Neuronal stem cell (in vitro differentiated cells): ENCODE measurements at regions not wholly inside any gene's neighbourhood (a gene's known extent, or its start where the extent isn't known, plus 50 kb on each side); places are given as distances from the start of the nearest gene placed in this dataset.

Experiments used
- DNase-seq: peaks from one replicate; pipeline ENCODE4 v3.0.0-alpha.2; 2013; ENCODE audit warnings: low spot score
- H2AFZ ChIP-seq: one replicate; pipeline ENCODE4 v1.6.1; 2013; ENCODE audit warnings: mild to moderate bottlenecking, low read length, inconsistent platforms
- H2AK5ac ChIP-seq: 2 replicates; pipeline ENCODE4 v1.6.1; 2013; ENCODE audit warnings: low read depth, mild to moderate bottlenecking, inconsistent platforms, low read length, moderate library complexity, mixed read lengths
- H2BK120ac ChIP-seq: 2 replicates; pipeline ENCODE4 v1.6.1; 2013; ENCODE audit warnings: low read depth, mild to moderate bottlenecking, inconsistent platforms, low read length, moderate library complexity, mixed read lengths
- H2BK12ac ChIP-seq: one replicate; pipeline ENCODE4 v1.6.1; 2013; ENCODE audit warnings: low read length, inconsistent platforms
- H2BK15ac ChIP-seq: 2 replicates; pipeline ENCODE4 v1.6.1; 2013; ENCODE audit warnings: mild to moderate bottlenecking, low read length, inconsistent platforms, mixed read lengths
- H2BK5ac ChIP-seq: one replicate; pipeline ENCODE4 v1.6.1; 2013; ENCODE audit warnings: inconsistent platforms, mild to moderate bottlenecking, low read length, moderate library complexity
- H3K14ac ChIP-seq: one replicate; pipeline ENCODE4 v1.6.1; 2013; ENCODE audit warnings: low read length, inconsistent platforms
- H3K18ac ChIP-seq: 2 replicates; pipeline ENCODE4 v1.6.1; 2013; ENCODE audit warnings: low read length, inconsistent platforms
- H3K23ac ChIP-seq: 2 replicates; pipeline ENCODE4 v1.6.1; 2013; ENCODE audit warnings: low read depth, mild to moderate bottlenecking, mixed read lengths, low read length, inconsistent platforms; ENCODE audit not compliant: poor library complexity
- H3K27ac ChIP-seq: replicated peaks from 3 replicates; pipeline ENCODE4 v1.5.1; 2013; ENCODE audit warnings: low read length, inconsistent platforms
- H3K27me3 ChIP-seq, 3 experiments: 2 replicates each; pipeline ENCODE4 v1.6.1; 2013; ENCODE audit warnings: low read length in 3 of 3, mild to moderate bottlenecking in 2 of 3, inconsistent platforms in 1 of 3, low read depth in 1 of 3, mixed read lengths in 1 of 3, moderate library complexity in 1 of 3; ENCODE audit not compliant: control insufficient read depth in 3 of 3, insufficient read depth in 3 of 3
- H3K36me3 ChIP-seq, 2 donors: replicated peaks in 1 of 2; 2 replicates each; pipeline ENCODE4 v1.6.1; 2013; ENCODE audit warnings: low read length in 2 of 2; ENCODE audit not compliant: control insufficient read depth in 2 of 2, insufficient read depth in 2 of 2
- H3K4ac ChIP-seq: 2 replicates; pipeline ENCODE4 v1.6.1; 2013; ENCODE audit warnings: inconsistent platforms, mild to moderate bottlenecking, low read length, moderate library complexity
- H3K4me1 ChIP-seq, 2 donors: 1 replicate in 1 of 2; 2 replicates in 1 of 2; pipeline ENCODE4 v1.6.1; 2013; ENCODE audit warnings: low read length in 2 of 2, low read depth in 1 of 2; ENCODE audit not compliant: control insufficient read depth in 2 of 2, insufficient read depth in 1 of 2
- H3K4me2 ChIP-seq: one replicate; pipeline ENCODE4 v1.6.1; 2013; ENCODE audit warnings: mild to moderate bottlenecking, low read length, inconsistent platforms; ENCODE audit not compliant: insufficient read depth, poor library complexity, severe bottlenecking
- H3K4me3 ChIP-seq, 2 donors: 2 replicates each; pipeline ENCODE4 v1.5.1; 2013; ENCODE audit warnings: low read length in 2 of 2, mild to moderate bottlenecking in 2 of 2, inconsistent platforms in 1 of 2, moderate library complexity in 1 of 2
- H3K79me1 ChIP-seq: one replicate; pipeline ENCODE4 v1.6.1; 2013; ENCODE audit warnings: low read depth, mild to moderate bottlenecking, inconsistent platforms, low read length, moderate library complexity
- H3K9ac ChIP-seq: one replicate; pipeline ENCODE4 v1.6.1; 2013; ENCODE audit warnings: mild to moderate bottlenecking, low read depth, low read length, inconsistent platforms; ENCODE audit not compliant: poor library complexity
- H3K9me3 ChIP-seq, 2 donors: replicated peaks in 1 of 2; 2 replicates each; pipeline versions ENCODE3 to v1.6.1; 2013; ENCODE audit warnings: low read length in 2 of 2, mild to moderate bottlenecking in 2 of 2, inconsistent platforms in 1 of 2, low read depth in 1 of 2, mixed read lengths in 1 of 2, moderate library complexity in 1 of 2; ENCODE audit not compliant: control insufficient read depth in 2 of 2, insufficient read depth in 1 of 2
- H4K8ac ChIP-seq: one replicate; pipeline ENCODE4 v1.6.1; 2013; ENCODE audit warnings: low read depth, mild to moderate bottlenecking, inconsistent platforms, low read length, moderate library complexity
- H4K91ac ChIP-seq: one replicate; pipeline ENCODE4 v1.6.1; 2013; ENCODE audit warnings: low read length, low read depth, mild to moderate bottlenecking, inconsistent platforms; ENCODE audit not compliant: poor library complexity
- WGBS, 2 donors: extraction: QIAGEN DNeasy Blood & Tissue Kit; methylation state at CpG; one replicate each; pipeline ENCODE4 v1.1.7; 2013; ENCODE audit warnings: missing lambda C conversion rate in 2 of 2, mixed read lengths in 1 of 2; ENCODE audit not compliant: insufficient read length in 2 of 2, insufficient replicate concordance in 1 of 2; ENCODE audit errors: extremely low coverage in 2 of 2; 5-methylcytosine and 5-hydroxymethylcytosine counted together

- no peak for DNase-seq
- Histone ChIP-seq H2AK5ac (no peak overlapping the region), H3K27ac (no peak overlapping the region), H3K4me1 (no peaks in the 10 kb centered on the region), H3K27me3 (no peaks in the 10 kb centered on the region), H2BK12ac (no peak overlapping the region), H3K23ac (no peak overlapping the region), H3K79me1 (no peaks in the 10 kb centered on the region), H3K4me3 (no peak overlapping the region), H2BK15ac (no peak overlapping the region), H3K18ac (no peak overlapping the region), H2AFZ (no peak overlapping the region), H3K4ac (no peak overlapping the region), H3K4me2 (no peak overlapping the region), H3K9me3 (no peaks in the 10 kb centered on the region), H3K36me3 (no peaks in the 10 kb centered on the region), H2BK5ac (no peak overlapping the region), H4K91ac (no peak overlapping the region), H3K14ac (no peak overlapping the region), H2BK120ac (no peak overlapping the region), H4K8ac (no peak overlapping the region), H3K9ac (no peak overlapping the region)
- WGBS, 2 donors, result no CpG with 5 or more reads among the region's 4 CpGs
Observed at GRCh38 chr13:33377411-33377810, 91.9 kb upstream of the STARD13 start.

- Histone ChIP-seq H2BK15ac (no peak overlapping the region), H3K36me3 (no peaks in the 10 kb centered on the region), H2BK12ac (no peak overlapping the region), H2AK5ac (no peak overlapping the region), H2BK120ac (no peak overlapping the region), H4K8ac (no peak overlapping the region), H3K27me3 (no peaks in the 10 kb centered on the region), H4K91ac (no peak overlapping the region), H3K79me1 (no peaks in the 10 kb centered on the region), H3K4ac (no peak overlapping the region), H3K9ac (no peak overlapping the region), H3K9me3 (no peaks in the 10 kb centered on the region), H3K4me3 (no peak overlapping the region), H3K4me2 (no peak overlapping the region), H2BK5ac (no peak overlapping the region), H3K27ac (no peak overlapping the region), H3K18ac (no peak overlapping the region), H3K4me1 (no peaks in the 10 kb centered on the region), H3K23ac (no peak overlapping the region), H2AFZ (no peak overlapping the region), H3K14ac (no peak overlapping the region)
- no peak for DNase-seq
Observed at GRCh38 chr13:33377825-33378224, 92.3 kb upstream of the STARD13 start.

GRCh38 chr13:33379608-33380007 lies 94.1 kb upstream of the STARD13 start:
- H3K27ac ChIP-seq, result no peak overlapping the region
- H2BK120ac ChIP-seq, result no peak overlapping the region
- H3K14ac ChIP-seq, result no peak overlapping the region
- no peak overlapping the region for H2BK15ac ChIP-seq
- no peak overlapping the region for H3K23ac ChIP-seq
- H2BK5ac ChIP-seq, result no peak overlapping the region
- no peaks in the 10 kb centered on the region for H3K36me3 ChIP-seq
- H3K18ac ChIP-seq, result no peak overlapping the region
- no peak overlapping the region for H4K91ac ChIP-seq
- H3K9me3 ChIP-seq, result no peaks in the 10 kb centered on the region
- H2AFZ ChIP-seq, result no peak overlapping the region
- DNase-seq, result no peak
- H4K8ac ChIP-seq, result no peak overlapping the region
- no peaks in the 10 kb centered on the region for H3K27me3 ChIP-seq
- no peak overlapping the region for H3K4ac ChIP-seq
- no peaks in the 10 kb centered on the region for H3K79me1 ChIP-seq
- H3K4me1 ChIP-seq, result no peaks in the 10 kb centered on the region
- H2AK5ac ChIP-seq, result no peak overlapping the region
- H3K9ac ChIP-seq, result no peak overlapping the region
- no peak overlapping the region for H2BK12ac ChIP-seq
- no peak overlapping the region for H3K4me2 ChIP-seq
- H3K4me3 ChIP-seq, result no peak overlapping the region

GRCh38 chr13:33380487-33381079 lies 95.0 kb upstream of the STARD13 start:
- H4K91ac ChIP-seq, result no peak overlapping the region
- H3K18ac ChIP-seq, result no peak overlapping the region
- H2AK5ac ChIP-seq, result no peak overlapping the region
- H3K23ac ChIP-seq, result no peak overlapping the region
- no peaks in the 10 kb centered on the region for H3K79me1 ChIP-seq
- no peak overlapping the region for H2BK15ac ChIP-seq
- no peak overlapping the region for H2BK120ac ChIP-seq
- no CpG with 5 or more reads among the region's 3 CpGs for WGBS, 2 donors
- no peak overlapping the region for H3K27ac ChIP-seq
- H2BK5ac ChIP-seq, result no peak overlapping the region
- no peak overlapping the region for H3K4ac ChIP-seq
- no peak overlapping the region for H3K4me2 ChIP-seq
- no peak overlapping the region for H4K8ac ChIP-seq
- H2AFZ ChIP-seq, result no peak overlapping the region
- no peak overlapping the region for H3K14ac ChIP-seq
- no peaks in the 10 kb centered on the region for H3K27me3 ChIP-seq
- no peak overlapping the region for H2BK12ac ChIP-seq
- DNase-seq, result no peak
- no peak overlapping the region for H3K9ac ChIP-seq
- no peaks in the 10 kb centered on the region for H3K36me3 ChIP-seq
- H3K4me1 ChIP-seq, result no peaks in the 10 kb centered on the region
- H3K4me3 ChIP-seq, result no peak overlapping the region
- H3K9me3 ChIP-seq, result no peaks in the 10 kb centered on the region
